ENCODE measurements at regions not wholly inside any gene's neighbourhood (a gene's known extent, or its start where the extent isn't known, plus 50 kb on each side); places are given as distances from the start of the nearest gene placed in this dataset.

GRCh38 chr2:37857575-37858399 lies 67.3 kb upstream of the RMDN2 start:
- DNase-seq (ENCODE audit: low spot score) = no peak
- H3K27ac ChIP-seq = no peak overlapping the region
- TF ChIP-seq CTCF (conservative IDR thresholded peaks at IDR 0.05; ENCODE audit: low read depth) = no peak
- POLR2A ChIA-PET (ENCODE audit: low non-redundant PET) = no interaction called here
- CTCF ChIA-PET = no interaction called here

- H3K27ac ChIP-seq = no peak overlapping the region
- DNase-seq (ENCODE audit: low spot score) = no peak
Measured at GRCh38 chr2:37858400-37858711, 66.7 kb upstream of the RMDN2 start.

GRCh38 chr2:37858725-37859267 lies 66.3 kb upstream of the RMDN2 start:
- ChIA-PET CTCF (interaction anchor here (0.5 to 0.6 kb wide), 2 partner anchors 463 to 570 kb away, joined by 3 to 7 read pairs; no protein-coding TSS in a partner anchor), POLR2A (ENCODE audit: low non-redundant PET) (no interaction called here)
- H3K27ac ChIP-seq = no peak overlapping the region
- no peak for DNase-seq (ENCODE audit: low spot score)
- TF ChIP-seq CTCF (conservative IDR thresholded peaks at IDR 0.05; ENCODE audit: low read depth) = no peak

More at GRCh38 chr2:37858400-37858711, 66.7 kb upstream of the RMDN2 start:
- POLR2A ChIA-PET (ENCODE audit: low non-redundant PET) = no interaction called here
- CTCF ChIA-PET = no interaction called here
- no peak for TF ChIP-seq CTCF (conservative IDR thresholded peaks at IDR 0.05; ENCODE audit: low read depth)

GRCh38 chr2:37862620-37863019 lies 62.5 kb upstream of the RMDN2 start:
- TF ChIP-seq CTCF (conservative IDR thresholded peaks at IDR 0.05; ENCODE audit: low read depth) = no peak
- ChIA-PET CTCF (interaction anchor here (0.6 kb wide), 1 partner anchor 214 kb away, joined by 3 read pairs; no protein-coding TSS in a partner anchor), POLR2A (ENCODE audit: low non-redundant PET) (no interaction called here)
- no peak for DNase-seq (ENCODE audit: low spot score)
- H3K27ac ChIP-seq = no peak overlapping the region

GRCh38 chr2:37864217-37864616 lies 60.9 kb upstream of the RMDN2 start:
- H3K27ac ChIP-seq = no peak overlapping the region
- CTCF ChIA-PET = no interaction called here
- no peak for TF ChIP-seq CTCF (conservative IDR thresholded peaks at IDR 0.05; ENCODE audit: low read depth)
- no peak for DNase-seq (ENCODE audit: low spot score)
- POLR2A ChIA-PET (ENCODE audit: low non-redundant PET) = no interaction called here

- no peak for TF ChIP-seq CTCF (conservative IDR thresholded peaks at IDR 0.05; ENCODE audit: low read depth)
- no peak for DNase-seq (ENCODE audit: low spot score)
- H3K27ac ChIP-seq = no peak overlapping the region
- ChIA-PET POLR2A (ENCODE audit: low non-redundant PET) (no interaction called here), CTCF (interaction anchor here (0.5 to 1.1 kb wide), 6 partner anchors 10 to 1325 kb away, joined by 3 to 5 read pairs (median 3); no protein-coding TSS in a partner anchor)
Measured at GRCh38 chr2:37865640-37866039, 59.4 kb upstream of the RMDN2 start.
